ENCODE measurements at regions not wholly inside any gene's neighbourhood (a gene's known extent, or its start where the extent isn't known, plus 50 kb on each side); places are given as distances from the start of the nearest gene placed in this dataset.

GRCh38 chr2:158049129-158049855, 52.4 kb upstream of the UPP2 start:
- DNase-seq (ENCODE audit: low read depth), result no peak

DNA sequence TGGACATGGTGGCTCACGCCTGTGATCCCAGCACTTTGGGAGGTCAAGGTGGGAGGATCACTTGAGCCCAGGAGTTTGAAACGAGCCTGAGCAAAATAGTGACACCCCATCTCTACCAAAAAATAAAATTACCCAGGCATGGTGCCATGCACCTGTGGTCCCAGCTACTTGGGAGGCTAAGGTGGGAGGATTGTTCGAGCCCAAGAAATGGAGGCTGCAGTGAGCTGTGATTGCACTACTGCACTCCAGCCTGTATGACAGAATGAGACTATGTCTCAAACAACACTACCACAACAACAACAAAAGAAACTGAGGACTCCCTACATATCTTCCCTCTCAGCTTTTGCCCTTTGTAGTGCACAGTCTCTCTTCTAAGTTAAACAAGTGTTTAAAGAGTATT, 53.3 kb upstream of the UPP2 start:
- no peak for DNase-seq (ENCODE audit: low read depth)

DNA sequence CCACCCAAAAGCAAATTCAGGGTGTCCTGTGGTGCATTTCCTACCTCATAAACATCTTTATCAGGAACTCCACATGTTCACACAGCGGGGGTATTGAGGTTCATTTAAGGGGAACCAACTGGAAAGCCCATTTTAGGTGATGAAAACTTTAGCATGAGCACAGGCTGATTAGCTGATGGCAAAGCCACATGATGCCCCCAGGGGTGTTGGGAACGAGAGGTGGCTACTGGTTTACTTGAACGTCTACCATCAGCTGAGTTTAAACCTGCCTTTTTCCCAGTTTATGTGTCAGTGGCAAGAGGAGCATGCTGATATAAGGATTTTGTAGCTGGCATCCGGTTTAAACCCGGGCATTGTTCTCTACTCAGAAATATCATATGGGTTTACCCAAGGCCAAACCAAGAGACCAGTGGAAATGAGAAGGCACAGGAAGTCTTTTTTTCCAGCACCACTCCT, 54.5 kb upstream of the UPP2 start:
- no peak for DNase-seq (ENCODE audit: low read depth)

GRCh38 chr2:158046121-158046880, 55.4 kb upstream of the UPP2 start:
- no peak for DNase-seq (ENCODE audit: low read depth)

GRCh38 chr2:158045362-158045761, 56.3 kb upstream of the UPP2 start:
- no peak for DNase-seq (ENCODE audit: low read depth)

DNA sequence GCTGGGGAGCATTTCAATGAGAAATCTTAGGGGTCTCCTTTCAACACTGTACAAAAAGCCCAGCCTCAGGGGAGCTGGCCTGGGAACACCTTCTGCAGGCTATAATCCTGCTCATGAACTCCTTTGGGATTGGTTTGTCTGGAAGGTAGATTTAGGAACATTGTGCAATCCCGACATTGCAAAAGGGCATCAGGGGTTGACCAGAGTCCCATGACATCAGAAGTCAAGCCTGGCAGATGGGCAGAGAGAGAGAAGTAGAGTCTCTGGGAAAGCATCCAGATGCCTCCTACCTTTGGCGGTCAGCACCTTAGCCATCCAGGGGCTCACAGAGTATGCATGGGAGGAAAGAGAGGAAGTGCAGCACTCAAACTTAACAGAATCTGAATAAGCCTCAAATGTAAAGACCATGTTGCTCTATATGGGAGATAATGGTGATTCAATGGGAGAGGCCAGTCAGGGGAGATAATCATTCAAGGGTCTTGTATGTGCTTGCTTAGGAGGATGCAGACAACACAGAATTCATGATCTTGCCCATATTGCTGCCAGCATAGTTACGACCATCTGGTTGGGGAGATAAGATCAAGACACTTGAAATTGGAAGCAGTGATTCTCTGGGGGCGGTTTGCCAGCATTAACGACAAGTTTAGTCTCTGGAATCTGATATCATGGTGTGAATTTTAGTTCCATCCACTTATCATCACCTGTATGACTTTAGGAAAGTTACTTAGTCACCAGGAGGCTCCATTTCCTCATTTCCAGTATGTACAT, 58.3 kb upstream of the UPP2 start:
- no peak for DNase-seq (ENCODE audit: low read depth)

GRCh38 chr2:158042666-158043065, 59.0 kb upstream of the UPP2 start:
- no peak for DNase-seq (ENCODE audit: low read depth)

DNA sequence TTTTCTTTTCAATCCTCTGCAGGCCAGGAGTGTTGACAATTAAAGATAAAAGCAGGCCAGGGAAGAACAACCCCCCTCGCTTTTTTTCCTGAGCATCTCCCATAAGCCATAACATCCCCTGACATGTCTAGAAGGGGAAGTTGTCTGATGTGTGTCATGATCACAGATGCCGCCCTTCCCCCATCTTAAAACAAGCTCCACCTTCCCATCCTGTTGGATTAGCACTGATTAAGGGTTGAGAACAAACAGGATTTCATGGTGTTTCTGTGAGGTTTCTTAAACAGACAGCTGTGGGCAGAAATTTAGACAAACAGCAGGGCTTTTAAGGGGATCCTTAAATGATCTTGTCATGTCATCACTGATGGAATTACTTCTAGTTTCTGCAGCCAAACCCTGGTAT, 59.4 kb upstream of the UPP2 start:
- DNase-seq (ENCODE audit: low read depth), result no peak

- DNase-seq (ENCODE audit: low read depth), result no peak
Observed at GRCh38 chr2:158041400-158041799, 60.3 kb upstream of the UPP2 start.

DNA sequence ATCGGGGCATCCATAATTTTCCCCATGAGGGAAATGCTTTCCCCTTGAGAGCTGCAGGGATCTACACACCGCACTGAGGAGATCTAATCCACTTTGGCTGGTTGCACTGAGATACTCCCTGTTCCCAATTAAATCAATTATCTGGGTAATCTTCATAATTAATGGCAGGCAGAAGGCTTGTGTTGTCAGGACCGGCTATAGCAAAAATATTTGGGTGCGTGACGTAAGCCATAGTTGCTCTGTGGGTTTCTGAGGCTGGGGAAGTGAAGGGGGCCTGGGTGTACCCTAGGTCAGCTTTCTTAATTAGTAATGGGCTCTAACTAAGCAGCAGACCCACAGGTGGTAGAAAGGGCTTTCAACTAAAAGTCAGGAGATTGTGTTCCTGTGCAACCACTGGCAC, 62.8 kb upstream of the UPP2 start:
- DNase-seq (ENCODE audit: low read depth), result no peak

GRCh38 chr2:158034198-158034866, 67.3 kb upstream of the UPP2 start:
- DNase-seq (ENCODE audit: low read depth), result peak; percentile 36

DNA sequence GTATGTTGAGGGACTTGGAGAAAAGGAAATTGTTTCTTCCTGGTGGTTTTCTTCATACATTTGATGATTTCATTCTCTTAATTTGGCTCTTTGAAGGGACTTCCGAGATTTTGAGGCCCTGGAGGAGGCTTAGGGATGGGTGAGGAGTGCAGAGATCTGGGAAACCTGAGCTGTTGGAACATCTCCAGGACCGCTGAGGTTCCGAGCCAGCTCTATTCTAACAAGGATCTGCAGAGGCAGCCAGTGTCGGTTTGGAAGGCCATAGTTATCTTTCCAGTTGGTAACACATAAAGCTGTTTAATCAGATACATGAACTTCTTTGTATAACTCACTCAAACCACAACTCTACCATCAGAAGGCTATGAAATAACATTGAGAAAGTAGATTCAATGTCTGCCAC, 70.3 kb upstream of the UPP2 start:
- DNase-seq (ENCODE audit: low read depth), result no peak

DNA sequence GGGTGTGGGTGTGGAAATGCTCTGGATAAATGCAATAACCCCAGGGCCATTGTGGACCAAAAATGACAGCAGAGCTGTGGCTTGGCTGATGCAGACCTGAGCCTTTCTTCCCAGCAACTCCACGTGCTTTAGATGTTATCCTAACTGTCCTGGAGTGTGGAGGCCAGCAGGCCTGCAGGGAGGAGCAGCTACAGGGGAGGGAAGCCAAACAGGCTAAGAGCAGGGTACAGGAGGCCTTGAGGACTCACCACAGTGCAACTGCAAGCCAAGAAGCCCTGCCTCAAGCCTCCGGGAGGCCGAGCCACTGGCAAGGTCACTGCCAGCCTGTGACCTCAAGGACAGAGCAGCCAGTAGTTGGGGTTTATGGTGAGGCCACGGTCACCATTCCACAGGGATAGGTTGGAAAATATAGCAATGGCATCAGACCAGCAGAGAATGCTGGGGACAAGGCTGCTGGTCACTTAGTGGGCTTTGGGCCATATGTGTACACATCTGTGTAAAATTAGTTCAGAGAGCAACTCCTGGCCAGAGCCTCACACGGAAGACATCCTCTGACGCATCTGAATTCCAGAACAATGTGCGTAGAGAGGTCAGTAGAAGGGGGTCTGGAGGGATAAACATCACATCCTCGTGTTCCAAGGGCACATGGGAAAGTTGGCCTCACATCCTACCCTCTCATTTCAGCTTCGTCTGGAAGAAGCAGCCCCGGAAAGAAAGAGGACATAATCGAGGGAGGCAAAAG, 76.2 kb upstream of the UPP2 start:
- DNase-seq (ENCODE audit: low read depth), result peak; percentile 61

DNA sequence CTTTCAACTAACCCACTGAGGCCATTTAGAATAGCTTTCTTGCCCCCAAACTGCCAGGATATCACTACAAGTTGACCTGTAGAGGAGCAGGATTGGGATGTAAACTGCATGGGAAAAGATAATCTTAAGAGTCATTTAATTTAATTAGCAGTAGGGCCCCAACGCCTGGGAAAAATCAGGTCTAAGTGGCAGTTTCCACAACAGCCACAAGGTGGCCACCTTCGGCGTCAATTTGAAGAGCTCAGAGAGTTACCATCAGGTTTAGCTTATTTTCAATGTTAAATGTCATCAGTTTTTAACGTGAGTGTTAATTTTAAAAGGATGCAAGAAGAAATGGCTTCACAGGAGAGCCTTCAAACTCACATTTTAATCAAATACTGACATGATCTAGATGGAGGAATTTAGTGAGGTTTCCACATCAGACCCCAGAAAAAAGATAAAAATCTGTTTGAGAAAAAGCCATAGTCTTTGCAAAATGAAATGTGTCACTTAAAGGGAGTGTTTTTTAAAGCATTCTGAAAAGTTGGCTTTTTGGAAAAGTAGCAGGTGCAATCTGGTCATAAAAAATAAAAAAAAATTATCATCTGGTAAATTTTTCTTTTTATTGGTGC, 77.3 kb upstream of the UPP2 start:
- no peak for DNase-seq (ENCODE audit: low read depth)

DNA sequence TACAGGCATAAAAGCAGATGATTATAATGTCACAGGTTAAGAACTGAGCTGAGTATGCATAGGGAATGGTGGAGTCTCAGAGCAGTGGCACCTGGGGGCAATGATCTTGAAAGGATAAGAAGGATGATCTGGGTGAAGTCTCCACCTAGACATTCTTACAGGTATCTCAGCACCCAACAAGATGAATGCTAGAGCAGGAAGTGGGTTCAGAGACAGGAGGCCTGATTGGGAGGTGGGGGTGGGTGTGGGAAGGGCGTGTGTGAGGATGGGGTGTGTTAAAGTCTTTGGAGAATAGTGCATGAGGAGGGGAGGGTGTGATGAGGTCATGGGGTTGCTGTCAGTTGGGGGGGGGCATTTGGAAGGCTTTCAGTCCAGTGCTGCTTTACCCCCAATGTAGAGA, 78.8 kb upstream of the UPP2 start:
- DNase-seq (ENCODE audit: low read depth), result no peak

DNA sequence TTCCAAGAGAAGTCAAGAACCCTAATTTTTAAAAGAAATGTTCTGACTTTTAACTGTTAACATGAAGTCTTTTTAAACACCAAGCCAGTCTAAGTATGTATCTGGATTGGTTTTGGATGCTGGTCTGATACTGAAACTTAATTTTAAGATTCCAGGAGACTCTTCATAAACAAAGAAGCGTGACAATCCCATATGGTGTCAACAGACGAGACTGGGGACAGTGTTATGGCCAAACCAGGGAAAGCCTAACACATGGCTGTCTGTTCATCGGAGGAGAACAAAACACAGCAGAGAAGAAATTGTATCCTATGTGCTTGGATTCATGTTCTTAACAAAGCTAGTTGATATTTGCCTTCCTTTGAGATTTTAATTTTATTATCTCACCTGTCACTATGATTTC, 80.5 kb upstream of the UPP2 start:
- no peak for DNase-seq (ENCODE audit: low read depth)

- DNase-seq (ENCODE audit: low read depth), result no peak
Observed at GRCh38 chr2:158015428-158016076, 86.1 kb upstream of the UPP2 start.

GRCh38 chr2:158013891-158014290, 87.8 kb upstream of the UPP2 start:
- no peak for DNase-seq (ENCODE audit: low read depth)

- DNase-seq (ENCODE audit: low read depth), result no peak
Observed at GRCh38 chr2:158011055-158011771, 90.5 kb upstream of the UPP2 start.

GRCh38 chr2:158009399-158009798, 92.3 kb upstream of the UPP2 start:
- DNase-seq (ENCODE audit: low read depth), result no peak

All from non-pigmented ciliary epithelial cell (primary cell).